Activated T-cell treated with anti-CD3 and anti-CD28 coated beads for 24 hours (primary cell): ENCODE measurements at regions not wholly inside any gene's neighbourhood (a gene's known extent, or its start where the extent isn't known, plus 50 kb on each side); places are given as distances from the start of the nearest gene placed in this dataset.
"Not testable (repeated sequence)": the region's sequence is repeated elsewhere in the genome, so short reads cannot be mapped to it uniquely, and the experiment has no call there.

Source experiments
- DNase-seq: peaks from one replicate; pipeline ENCODE4 v3.0.0-alpha.2; 2020; ENCODE audit warnings: low read depth

DNA sequence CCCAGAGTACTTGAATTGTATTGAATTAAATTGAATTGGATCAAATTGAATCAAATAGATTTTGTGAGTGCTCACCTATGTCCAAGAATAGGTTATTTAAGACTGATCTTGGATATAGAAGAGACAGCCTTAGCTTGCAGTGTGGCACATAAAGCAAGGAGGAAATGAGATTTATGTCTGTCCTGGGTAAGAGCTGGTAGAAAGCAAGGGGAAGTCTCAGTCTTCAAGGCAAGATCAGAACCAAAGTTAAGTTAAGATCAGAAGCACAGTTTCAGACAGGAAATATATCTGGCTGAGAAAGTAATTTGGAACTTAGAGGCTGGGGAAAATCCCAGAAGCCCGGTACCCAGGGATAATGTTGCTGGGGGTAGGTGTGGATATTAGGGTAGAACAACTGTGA is 244.4 kb upstream of the ARPP21 start:
- DNase-seq, result no peak

DNA sequence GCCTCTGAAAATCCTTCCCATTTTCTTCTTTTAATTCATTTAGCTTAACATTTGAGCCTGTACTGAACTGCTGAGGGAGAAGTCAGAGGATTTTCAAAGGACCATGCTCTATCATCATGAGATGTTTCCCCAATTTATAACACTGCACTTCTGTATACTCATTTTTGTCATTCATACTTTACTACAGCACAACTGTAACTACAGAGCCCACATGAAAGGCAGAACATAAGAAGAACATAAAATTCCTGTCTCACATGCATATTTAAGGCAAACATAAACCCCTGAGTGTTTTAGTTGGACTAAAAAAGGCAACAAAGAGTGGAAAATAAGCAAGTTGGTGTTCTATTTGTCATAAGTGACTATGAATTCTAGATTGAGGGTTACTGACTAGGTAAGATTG is 237.7 kb upstream of the ARPP21 start:
- no peak for DNase-seq

DNA sequence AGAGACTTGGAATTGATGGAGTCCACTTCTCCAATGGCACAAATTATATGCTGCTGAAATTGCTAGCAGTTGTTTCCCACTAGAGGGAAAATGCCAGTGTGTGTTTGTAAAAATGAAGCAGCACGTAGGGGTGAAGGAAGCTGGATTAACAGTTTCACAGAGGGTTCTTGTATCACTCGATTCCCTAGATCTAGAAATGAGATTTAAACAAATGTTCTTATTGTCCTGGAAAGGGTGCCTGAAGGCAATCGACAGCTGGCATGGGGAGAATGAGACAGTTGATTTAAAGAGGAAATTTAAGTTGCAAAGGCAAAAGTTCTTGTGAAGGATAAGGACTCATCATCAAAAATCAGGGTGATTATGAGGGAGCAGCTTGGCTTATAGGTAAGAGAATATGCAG is 234.8 kb upstream of the ARPP21 start:
- DNase-seq, result no peak

DNA sequence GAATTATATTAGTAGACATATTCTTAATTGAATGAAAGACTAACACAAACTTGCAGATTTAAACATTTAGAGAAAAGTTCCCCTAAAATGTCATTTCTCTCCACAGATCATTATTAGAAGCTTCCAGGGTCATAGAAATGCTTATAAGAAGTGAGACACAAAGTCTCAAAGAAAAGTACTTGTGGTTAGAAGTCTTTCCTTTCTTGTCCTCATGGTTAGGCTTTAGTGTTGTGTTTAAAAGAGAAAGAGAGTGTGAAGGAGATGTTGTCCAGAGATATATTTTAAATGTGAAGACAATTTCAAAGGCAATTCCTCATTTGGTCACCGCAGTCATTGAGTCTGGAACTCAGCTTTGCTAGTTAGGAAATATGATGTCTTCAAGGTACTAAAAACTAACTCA is 230.4 kb upstream of the ARPP21 start:
- DNase-seq, result no peak

DNA sequence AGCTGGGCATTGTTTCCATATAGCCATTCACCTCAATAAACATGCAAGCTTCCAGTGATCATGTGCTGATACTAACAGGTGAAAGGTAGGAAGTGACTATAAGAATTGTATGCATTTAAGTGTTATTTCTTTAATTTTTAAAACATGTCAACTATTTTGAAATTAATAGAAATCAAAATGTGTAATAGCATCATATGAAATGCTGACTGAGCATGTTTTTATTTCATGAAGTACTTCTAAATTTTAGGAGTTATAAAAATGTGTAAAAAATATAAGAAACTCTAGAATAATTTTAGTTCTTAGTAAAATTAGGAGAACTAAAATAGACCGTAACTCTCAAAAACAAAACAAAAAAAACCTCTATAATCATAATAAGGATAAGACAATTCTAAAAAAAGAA is 229.3 kb upstream of the ARPP21 start:
- no peak for DNase-seq

DNA sequence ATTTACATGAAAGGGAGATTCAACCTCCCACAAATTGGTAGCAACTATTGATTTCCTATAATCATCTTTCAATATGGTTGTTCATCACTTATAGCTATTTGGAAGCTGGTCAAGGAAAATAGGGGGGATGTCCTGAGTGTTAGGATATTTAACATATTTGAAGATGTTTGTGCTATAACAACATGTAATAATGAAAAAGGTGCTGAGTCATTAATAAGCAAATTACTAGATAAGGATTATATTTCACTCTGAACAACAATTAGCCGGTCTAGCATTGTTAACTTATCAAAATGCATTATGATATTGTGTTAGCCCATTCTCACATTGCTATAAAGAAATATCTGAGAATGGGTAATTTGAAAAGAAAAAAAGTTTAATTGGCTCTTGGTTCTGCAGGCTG is 225.8 kb upstream of the ARPP21 start:
- no peak for DNase-seq

DNA sequence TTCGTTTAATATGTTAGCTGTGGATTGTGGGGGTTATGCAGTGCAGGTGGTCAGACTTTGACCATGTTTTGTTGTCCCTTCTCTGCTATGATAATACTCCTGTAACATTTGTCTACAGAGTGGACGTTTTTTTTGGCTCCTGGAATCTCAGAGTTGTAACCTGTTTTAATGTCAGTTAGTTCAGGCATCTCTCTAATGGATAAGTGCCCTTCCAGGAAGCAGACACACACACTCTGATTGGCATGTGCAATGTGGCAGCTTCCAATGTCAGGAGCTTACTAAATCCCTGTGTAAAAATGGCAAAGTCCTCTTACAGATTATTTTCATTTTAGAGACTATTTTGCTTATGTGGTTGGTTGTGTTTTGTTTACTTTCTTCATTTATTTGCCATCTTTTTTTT is 222.2 kb upstream of the ARPP21 start:
- no peak for DNase-seq

DNA sequence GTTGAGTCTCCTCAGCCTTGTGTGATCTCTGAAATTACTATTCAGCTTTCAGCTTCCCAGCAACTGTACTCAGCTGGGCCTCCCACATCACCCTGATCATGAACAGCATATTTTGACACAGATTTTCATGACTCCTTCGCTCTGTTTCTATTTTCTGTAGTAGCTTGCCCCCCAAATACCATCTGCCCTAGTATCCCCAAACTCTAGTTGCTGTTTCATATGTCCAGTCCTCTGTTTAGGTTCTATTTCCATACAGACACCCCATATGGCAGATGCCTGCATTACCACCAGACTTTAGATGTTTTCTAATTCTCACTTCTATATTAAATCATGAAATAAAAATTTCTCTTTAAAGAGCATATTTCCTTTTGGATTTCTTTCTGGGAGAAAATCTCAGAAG is 217.2 kb upstream of the ARPP21 start:
- no peak for DNase-seq

DNA sequence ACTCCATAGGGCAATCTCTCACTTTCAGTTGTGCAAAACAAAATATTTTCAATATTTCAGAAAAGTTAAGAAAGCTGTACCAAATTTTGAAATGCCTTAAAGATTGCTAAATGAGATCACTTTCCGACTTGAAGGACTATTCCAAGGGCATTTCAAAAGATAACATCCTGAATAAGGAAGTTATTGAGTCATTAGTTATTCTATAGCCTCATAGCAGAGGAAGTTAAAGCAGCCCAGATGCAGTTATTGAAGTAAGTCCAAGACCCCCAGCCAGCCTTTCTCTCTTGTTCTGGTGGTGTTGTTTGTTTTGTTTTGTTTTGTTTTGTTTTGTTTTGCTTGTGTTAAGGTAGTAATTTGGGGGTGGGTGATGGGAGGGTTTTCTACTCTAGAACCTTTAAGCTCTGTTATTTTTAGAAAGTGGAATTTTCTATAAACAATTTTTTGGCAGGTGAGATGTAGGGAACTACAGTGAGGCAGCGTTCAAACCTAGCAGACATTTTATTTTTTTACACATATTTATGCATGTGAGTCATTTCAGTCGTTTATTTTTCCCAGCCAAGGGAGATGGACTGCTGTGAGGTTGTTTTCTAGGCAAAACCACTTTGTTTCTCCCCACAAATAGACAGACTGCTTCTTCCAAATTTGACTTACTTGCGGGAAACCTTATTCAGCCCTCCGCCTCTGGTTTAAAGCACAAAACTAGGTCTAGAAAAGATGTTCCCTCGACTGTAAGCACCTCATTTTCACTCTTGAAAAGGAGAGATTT is 216.3 kb upstream of the ARPP21 start:
- no peak for DNase-seq

DNA sequence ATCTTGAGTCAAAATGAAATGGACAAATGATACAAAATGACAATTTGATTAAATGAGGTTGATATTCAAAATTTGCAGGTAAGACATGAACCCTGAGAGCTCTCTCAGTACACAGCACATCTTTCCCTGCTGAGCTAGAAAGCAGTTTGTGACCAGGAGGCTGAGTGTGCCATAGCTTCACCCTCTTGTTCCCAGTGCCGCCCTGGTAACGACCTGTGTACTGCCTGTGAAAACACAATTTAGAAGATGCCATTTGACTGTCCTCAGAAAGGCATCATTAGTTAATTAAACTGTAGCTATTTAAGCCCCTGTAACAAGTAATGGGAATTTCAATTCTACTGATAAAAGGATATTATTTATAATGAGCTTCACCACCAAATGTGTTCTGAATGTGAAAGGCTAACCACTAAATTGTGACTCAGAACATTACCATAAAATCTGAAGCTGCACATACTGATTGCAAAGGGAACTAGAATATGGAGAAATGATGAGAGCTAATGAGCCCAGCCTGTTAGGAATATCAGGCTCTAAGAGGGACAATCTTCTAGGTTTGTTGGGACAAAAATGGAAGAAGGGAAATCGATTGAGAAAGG is 212.9 kb upstream of the ARPP21 start:
- no peak for DNase-seq

DNA sequence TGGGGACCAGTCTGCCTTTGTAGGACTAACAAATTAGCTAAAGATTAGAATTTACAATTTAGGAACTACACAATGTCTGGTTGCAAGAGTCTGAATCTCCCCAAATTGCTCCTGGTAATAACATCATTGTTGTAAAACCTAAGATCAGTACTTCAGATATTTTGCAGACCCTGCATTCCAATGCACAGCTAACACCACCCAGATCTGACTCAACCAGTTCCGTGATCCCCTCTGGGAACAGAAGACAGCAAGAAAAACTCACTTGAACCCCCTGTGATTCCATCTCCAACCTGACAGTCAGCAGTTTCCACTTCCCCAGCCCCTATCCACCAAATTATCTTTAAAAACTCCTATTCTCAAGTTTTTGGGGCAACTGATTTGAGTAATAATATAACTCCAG is 201.9 kb upstream of the ARPP21 start:
- no peak for DNase-seq

DNA sequence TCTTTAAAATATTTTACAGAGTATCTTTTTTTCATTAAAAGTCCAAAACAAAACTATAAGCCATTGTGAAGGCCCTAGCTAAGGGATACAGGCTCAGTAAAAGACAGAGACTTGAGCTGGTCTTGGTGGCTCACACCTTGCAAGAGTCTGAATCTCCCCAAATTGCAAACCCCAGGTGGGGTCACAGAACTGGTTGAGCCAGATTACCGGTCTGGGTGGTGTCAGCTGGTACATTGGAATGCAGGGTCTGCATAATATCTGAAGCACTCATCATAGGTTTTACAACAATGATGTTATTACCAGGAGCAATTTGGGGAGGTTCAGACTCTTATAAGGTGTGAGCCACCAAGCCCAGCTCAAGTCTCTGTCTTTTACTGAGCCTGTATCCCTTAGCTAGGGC is 201.2 kb upstream of the ARPP21 start:
- DNase-seq, result no peak

DNA sequence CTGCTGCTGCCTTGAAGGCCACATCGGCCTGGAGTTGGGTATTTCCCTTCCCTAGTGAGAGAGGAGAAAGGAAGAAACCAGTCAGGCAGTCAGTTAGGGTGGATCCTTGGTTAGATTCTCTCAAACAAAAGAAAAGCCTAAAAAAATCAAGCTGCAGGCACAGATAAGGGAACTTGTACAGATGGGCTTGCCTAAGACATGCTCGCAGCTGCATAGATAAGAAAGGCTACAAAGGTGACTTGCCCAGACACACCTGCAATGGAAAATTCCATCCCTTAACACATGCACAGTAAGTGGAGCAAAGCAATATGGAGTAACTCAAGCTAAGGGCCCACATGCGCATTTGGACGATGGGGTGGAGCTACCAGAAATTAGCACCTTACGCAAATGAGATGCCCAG is 199.7 kb upstream of the ARPP21 start:
- no peak for DNase-seq

DNA sequence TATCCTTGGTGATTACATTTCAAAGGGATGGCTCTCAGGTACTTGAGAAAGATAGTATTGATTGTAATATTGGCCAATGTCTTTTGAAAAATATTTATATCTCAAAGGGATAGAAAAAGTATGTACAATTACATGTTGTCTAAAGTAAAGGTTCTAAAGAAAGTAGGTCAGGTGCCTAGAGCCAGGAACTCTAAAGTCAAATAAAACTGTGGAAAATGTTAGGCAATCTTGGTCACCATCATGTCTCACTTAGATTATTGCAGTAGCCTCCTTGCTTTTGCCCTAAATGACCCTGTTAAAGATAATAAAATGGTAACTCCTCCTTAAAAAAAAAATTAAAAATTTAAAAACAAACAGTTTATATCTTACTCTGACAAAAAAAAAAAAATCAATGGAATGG is 198.5 kb upstream of the ARPP21 start:
- DNase-seq, result no peak

DNA sequence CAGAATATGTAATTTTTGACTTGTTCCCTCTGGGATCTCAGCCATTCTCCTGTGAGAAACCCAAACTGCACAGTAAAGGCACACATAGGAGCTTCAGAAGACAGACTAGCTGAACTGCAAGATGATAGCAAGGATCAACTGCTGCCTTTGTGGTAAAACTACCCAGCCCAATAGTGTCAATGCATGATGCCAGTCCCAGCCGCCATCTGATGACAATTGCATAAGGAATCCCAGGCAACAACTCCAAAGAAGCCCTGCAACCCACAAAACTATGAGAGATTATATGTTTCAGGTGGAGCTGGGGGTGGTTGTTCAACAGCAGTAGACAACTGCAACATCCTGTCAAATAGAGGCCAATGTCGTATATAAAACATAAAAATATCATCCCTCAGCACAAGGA is 192.4 kb upstream of the ARPP21 start:
- DNase-seq, result no peak

DNA sequence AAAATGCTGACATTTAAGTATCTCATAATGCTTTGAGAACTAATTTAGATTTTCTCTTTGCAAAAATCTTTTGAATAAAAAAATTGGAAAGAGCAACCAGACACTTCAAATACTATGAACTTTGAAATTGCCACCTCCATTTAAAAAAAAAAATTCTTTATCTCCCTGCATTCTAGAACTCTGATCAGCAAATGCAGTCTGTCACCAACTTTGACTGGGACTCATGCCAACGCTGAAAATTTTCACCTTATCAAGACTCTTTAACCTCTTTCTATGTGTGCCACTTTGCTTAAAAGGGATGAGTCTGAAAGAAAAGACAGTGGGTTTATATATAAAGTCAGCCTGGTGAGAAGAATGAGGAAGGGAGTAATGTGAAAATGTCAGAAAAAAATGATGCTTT is 191.2 kb upstream of the ARPP21 start:
- no peak for DNase-seq

DNA sequence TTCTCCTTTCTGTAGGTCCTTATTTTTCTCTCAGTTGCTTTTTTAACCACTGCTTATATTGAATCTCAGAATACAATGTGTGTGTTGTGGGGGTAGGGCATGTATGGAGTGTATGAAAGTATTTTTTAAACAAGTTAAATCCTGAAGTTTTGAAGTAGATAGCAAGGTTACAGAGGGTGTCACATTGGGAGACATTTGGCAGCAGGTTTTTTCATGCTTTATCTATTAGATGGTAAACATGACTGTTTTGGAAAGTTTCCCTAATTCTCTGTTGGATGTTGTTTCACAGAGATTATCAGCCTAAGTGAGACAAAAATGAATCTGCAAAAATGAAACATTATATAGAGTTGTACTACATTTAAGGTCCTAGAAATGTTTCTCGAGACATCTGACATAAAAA is 190.6 kb upstream of the ARPP21 start:
- no peak for DNase-seq

DNA sequence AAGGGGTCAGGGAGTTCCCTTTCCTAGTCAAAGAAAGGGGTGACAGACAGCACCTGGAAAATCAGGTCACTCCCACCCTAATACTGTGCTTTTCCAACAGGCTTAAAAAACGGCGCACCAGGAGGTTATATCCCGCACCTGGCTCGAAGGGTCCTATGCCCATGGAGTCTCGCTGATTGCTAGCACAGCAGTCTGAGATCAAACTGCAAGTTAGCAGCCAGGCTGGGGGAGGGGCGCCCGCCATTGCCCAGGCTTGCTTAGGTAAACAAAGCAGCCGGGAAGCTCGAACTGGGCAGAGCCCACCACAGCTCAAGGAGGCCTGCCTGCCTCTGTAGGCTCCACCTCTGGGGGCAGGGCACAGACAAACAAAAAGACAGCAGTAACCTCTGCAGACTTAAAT is 184.5 kb upstream of the ARPP21 start:
- DNase-seq, result not testable (repeated sequence)

DNA sequence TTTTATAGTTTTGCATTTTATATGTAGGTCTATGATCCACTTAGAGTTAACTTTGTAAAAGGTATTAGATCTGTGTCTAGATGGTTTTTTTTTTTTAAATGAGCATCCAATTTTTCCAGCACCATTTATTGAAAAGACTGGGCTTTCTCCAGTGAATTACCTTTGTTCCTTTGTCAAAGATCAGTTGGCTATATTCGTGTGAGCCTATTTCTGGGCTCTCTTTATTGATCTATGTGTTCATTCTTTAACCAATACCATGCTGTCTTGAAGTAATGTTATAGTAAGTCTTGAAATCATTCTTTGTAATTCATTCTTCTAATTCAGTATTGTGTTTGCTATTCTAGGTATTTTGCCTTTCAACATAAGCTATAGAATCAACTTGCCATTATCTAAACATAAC is 165.4 kb upstream of the ARPP21 start:
- DNase-seq, result no peak

DNA sequence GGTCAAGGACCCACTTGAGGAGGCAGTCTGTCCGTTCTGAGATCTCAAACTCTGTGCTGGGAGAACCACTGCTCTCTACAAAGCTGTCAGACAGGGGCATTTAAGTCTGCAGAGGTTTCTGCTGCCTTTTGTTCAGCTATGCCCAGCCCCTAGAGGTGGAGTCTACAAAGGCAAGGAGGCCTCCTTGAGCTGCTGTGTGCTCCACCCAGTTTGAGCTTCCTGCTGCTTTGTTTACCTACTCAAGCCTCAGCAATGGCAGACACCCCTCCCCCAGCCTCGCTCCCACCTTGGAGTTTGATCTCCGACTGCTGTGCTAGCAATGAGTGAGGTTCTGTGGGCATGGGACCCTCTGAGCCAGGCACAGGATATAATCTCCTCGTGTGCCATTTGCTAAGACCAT is 156.8 kb upstream of the ARPP21 start:
- not testable (repeated sequence) for DNase-seq

DNA sequence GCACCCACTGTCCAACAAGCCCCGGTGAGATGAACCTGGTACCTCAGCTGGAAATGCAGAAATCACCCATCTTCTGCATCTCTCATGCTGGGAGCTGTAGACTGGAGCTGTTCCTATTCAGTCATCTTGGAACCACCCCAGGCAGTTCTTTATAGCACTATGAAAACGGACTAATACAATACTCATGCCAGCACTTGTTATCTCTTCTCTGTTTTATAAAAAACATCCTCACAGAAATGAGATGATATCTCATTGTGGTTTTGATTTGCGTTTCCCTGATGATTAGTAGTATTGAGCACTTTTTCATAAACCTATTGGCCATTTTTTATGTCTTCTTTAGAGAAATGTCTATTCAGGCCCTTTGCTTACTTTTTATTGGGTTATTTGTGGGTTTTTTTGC is 156.2 kb upstream of the ARPP21 start:
- DNase-seq, result no peak

DNA sequence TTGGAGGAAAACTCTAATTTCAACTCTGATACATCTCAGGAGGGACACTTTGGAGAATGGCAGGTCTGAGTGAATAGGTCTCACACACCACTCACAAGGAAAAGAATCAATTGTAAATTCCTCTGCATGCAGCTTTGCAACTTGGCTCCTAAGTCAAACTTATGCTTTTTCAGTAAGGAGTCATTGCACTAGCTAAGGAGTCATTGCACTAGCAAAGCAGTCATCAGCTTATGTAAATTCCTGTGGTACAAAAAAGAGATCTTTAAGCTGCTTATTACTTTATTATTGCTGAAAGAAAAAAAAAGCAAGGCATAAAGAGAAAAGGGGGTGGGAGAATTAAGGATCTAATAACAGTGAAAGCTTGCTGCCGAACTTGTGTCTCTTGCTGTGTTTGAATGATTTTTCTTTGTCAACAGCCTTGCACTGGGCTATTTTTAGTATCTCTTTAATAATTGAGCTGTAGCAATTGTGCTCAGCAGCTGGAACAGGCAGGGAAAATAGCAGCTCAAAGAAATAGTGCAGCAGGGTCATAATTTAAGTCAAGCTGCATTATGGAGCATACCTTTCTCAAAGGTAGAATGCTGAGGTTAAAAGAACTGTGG is 154.3 kb upstream of the ARPP21 start:
- no peak for DNase-seq

DNA sequence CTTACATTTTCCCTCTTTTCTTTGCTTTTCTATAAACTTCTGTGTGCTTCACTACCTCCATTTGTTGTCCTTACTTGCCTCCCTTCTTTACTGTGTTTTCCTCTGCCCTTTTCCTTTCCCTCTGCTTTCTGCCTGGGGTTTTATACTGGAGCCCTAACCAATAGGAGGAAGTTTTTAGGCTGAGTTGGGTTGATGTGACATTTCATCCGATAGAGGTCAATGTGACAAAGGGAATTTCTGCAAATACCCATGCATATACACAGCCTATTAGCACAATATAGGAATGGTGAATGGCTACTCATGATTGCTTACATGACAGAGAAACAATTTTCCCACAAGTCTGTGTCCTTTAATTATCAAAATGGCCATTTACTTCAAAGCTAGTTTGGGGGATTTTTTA is 153.0 kb upstream of the ARPP21 start:
- no peak for DNase-seq

DNA sequence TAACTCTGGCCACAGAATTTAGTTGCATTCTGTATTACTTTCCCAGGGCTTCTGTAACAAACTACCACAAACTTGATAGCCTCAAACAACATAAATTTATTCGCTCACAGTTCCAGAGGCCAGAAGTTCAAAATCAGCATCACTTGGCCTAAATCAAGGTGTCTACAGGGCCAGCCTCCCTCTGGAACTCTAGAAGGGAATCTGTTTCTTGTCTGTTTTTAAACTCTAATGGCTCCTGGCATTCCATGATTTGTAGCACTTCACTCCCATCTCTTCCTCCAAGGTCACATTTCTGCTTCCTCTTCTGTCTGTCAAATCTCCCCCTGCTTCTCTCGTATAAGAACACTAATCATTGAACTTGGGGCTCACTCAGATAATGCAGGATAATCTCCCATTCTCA is 151.9 kb upstream of the ARPP21 start:
- DNase-seq, result no peak
